ENCODE measurements at regions not wholly inside any gene's neighbourhood (a gene's known extent, or its start where the extent isn't known, plus 50 kb on each side); places are given as distances from the start of the nearest gene placed in this dataset.

DNA sequence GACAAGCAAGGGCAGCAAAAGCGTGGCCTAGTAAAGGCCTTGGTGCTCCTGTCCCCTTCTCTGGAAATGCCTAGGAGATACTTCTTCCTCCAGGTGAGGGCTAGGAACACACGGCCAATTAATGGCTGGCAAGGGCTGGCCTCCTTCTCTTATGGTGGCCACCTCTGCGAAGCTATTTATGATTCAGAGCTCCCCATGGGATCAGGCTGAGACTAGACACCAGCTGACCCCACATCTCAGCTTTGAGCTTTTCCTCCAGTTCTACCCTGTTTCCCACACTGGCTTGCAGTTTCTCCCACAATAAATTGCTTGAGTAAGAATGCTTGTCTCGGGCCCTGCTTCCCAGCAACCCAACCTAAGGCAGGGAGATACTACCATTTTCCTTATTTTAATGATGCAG, 53.7 kb downstream of the CAMK2N1 start:
- H3K9ac ChIP-seq (ENCODE audit: low read length) = no peak overlapping the region
- DNase-seq (ENCODE audit: low read depth) = no peak
- no peaks in the 10 kb centered on the region for H3K36me3 ChIP-seq (ENCODE audit: control insufficient read depth, insufficient read depth, low read length, severe bottlenecking)
- no peaks in the 10 kb centered on the region for H3K9me3 ChIP-seq (ENCODE audit: control insufficient read depth, low read length)
- no peaks in the 10 kb centered on the region for H3K4me1 ChIP-seq (ENCODE audit: control insufficient read depth, insufficient read depth, low read length)
- peaks cover 45% of the 10 kb centered on the region for H3K27me3 ChIP-seq (replicated peaks; ENCODE audit: control insufficient read depth, insufficient read depth, low read length)
- H3K4me3 ChIP-seq (ENCODE audit: low read length) = no peak overlapping the region

DNA sequence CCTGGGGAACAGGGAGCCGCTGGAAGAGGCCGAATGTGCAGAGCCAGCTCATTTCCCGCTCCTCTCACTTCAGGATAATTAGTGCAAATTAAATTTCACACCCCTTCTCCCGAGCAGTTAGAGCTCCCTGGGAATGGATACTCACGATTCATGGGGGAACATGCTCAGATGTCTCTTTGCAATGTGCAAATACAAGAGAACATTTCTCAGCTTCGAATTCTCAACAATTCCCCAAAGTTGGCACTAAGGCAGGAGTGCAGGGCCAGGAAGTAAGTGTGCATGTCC, 54.9 kb downstream of the CAMK2N1 start:
- Histone ChIP-seq H3K9me3 (ENCODE audit: control insufficient read depth, low read length) (no peaks in the 10 kb centered on the region), H3K4me3 (ENCODE audit: low read length) (no peak overlapping the region), H3K9ac (ENCODE audit: low read length) (no peak overlapping the region), H3K36me3 (ENCODE audit: control insufficient read depth, insufficient read depth, low read length, severe bottlenecking) (no peaks in the 10 kb centered on the region), H3K4me1 (ENCODE audit: control insufficient read depth, insufficient read depth, low read length) (peaks cover 5% of the 10 kb centered on the region), H3K27me3 (replicated peaks; ENCODE audit: control insufficient read depth, insufficient read depth, low read length) (peaks cover 37% of the 10 kb centered on the region)
- no peak for DNase-seq (ENCODE audit: low read depth)

DNA sequence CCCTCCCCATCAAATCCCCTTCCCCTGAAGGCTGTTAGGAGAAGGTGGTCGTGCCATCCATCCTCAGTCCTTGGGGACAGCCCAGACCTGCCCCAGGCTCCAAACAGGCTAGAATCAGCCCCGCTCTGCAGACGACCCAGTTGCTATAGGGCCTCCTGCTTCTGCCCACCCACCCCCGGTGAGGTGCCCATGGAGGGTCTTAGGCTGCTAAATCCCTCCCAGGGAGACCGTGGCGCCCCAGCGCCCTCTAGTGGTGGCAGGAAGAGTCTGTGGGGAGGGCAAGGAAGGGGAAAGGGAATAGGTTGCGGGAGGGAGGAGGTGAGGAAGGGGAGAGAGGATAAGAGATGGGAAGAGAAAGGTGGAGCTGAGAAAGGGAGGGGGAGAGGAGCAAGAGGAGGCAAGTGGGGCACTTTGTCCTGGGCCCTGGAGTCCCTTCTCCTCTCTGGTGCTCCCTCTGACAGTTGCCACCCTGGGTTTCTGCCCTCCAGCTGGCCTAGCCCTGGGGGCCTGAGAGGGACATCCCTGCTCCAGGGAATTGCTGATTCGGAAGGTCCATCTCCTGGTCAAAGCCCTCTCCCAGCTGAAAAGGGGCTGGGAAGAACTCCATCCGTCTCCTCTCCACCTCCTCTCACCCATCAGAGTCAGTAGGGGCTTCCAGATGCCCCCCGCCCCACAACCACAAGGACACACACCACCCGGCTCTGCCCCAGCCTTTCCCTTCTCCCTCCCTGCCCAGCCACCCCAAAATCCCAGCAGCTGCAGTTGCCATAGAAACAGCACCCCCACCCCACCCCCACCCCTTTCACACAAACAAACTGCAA, 55.4 kb downstream of the CAMK2N1 start:
- Histone ChIP-seq H3K9ac (ENCODE audit: low read length) (no peak overlapping the region), H3K4me1 (ENCODE audit: control insufficient read depth, insufficient read depth, low read length) (peaks cover 5% of the 10 kb centered on the region), H3K4me3 (ENCODE audit: low read length) (no peak overlapping the region), H3K27me3 (replicated peaks; ENCODE audit: control insufficient read depth, insufficient read depth, low read length) (peaks cover 32% of the 10 kb centered on the region), H3K36me3 (ENCODE audit: control insufficient read depth, insufficient read depth, low read length, severe bottlenecking) (no peaks in the 10 kb centered on the region), H3K9me3 (ENCODE audit: control insufficient read depth, low read length) (peaks cover 4% of the 10 kb centered on the region)
- DNase-seq (ENCODE audit: low read depth) = peak; percentile 29

DNA sequence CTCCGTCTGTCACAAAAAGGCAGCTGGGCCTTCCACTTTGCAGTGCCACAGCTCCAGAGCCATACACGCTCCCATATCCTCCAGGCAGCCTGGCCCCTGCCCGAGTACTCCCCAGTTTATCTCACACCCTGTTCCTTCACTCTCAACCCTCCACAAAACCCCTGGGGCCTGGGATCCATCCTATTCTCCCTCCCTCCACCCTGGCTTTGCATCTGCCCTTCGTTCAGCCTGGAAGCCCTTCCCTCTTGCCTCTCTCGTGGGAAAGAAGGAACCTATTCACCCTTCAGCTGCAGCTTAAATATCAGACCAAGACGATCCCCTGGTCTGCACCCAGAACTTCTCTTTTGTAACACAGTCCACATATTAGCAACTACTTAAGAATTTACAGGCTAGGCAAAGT, 56.7 kb downstream of the CAMK2N1 start:
- no peaks in the 10 kb centered on the region for H3K36me3 ChIP-seq (ENCODE audit: control insufficient read depth, insufficient read depth, low read length, severe bottlenecking)
- peaks cover 22% of the 10 kb centered on the region for H3K27me3 ChIP-seq (replicated peaks; ENCODE audit: control insufficient read depth, insufficient read depth, low read length)
- no peak overlapping the region for H3K4me3 ChIP-seq (ENCODE audit: low read length)
- H3K4me1 ChIP-seq (ENCODE audit: control insufficient read depth, insufficient read depth, low read length) = peaks cover 5% of the 10 kb centered on the region
- DNase-seq (ENCODE audit: low read depth) = no peak
- H3K9ac ChIP-seq (ENCODE audit: low read length) = no peak overlapping the region
- H3K9me3 ChIP-seq (ENCODE audit: control insufficient read depth, low read length) = peaks cover 16% of the 10 kb centered on the region

DNA sequence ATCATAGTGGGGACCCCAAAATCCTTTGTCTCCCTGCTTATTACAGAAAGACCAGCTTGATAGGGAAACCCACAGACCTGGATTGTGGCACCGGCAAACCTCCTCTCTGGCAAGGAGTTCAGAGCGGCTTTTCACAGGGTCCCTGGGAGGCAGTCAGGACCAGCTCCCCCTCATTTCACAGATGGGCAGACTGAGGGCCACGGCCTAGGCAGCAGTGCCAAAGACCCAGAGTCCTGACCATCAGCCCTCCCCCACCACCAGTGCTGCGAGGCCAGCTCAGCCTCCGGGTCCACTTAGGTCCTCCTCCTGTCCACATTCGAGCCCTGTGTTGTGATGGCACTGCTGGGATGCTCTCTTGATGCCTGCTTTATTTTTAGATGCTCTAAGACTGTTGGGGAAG, 57.2 kb downstream of the CAMK2N1 start:
- no peak for DNase-seq (ENCODE audit: low read depth)
- H3K36me3 ChIP-seq (ENCODE audit: control insufficient read depth, insufficient read depth, low read length, severe bottlenecking) = no peaks in the 10 kb centered on the region
- H3K4me3 ChIP-seq (ENCODE audit: low read length) = no peak overlapping the region
- H3K4me1 ChIP-seq (ENCODE audit: control insufficient read depth, insufficient read depth, low read length) = peaks cover 5% of the 10 kb centered on the region
- no peak overlapping the region for H3K9ac ChIP-seq (ENCODE audit: low read length)
- H3K27me3 ChIP-seq (replicated peaks; ENCODE audit: control insufficient read depth, insufficient read depth, low read length) = peaks cover 20% of the 10 kb centered on the region
- peaks cover 21% of the 10 kb centered on the region for H3K9me3 ChIP-seq (ENCODE audit: control insufficient read depth, low read length)

DNA sequence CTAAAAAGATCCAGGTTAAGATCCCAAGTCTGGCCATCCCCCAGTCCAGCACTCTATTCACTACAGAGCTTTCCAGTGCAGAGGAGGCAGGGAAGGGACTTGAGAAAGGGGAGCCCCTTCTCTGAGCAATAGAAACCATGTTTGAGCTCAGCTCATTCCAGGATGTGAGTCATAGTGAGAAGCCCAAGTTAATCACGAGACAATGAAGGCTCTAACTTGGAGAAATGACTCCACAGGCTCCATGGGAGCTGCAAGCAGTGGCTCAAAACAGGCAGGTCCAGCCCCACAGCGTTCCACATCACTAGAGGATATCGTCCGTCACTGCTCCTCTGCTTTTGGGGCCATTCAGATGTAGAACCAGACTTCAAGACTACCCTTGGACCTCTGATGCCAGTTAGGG, 59.1 kb downstream of the CAMK2N1 start:
- H3K9ac ChIP-seq (ENCODE audit: low read length) = no peak overlapping the region
- no peak overlapping the region for H3K4me3 ChIP-seq (ENCODE audit: low read length)
- H3K4me1 ChIP-seq (ENCODE audit: control insufficient read depth, insufficient read depth, low read length) = peaks cover 5% of the 10 kb centered on the region
- H3K9me3 ChIP-seq (ENCODE audit: control insufficient read depth, low read length) = peaks cover 40% of the 10 kb centered on the region
- H3K36me3 ChIP-seq (ENCODE audit: control insufficient read depth, insufficient read depth, low read length, severe bottlenecking) = no peaks in the 10 kb centered on the region
- peaks cover 7% of the 10 kb centered on the region for H3K27me3 ChIP-seq (replicated peaks; ENCODE audit: control insufficient read depth, insufficient read depth, low read length)
- DNase-seq (ENCODE audit: low read depth) = peak; percentile 51

DNA sequence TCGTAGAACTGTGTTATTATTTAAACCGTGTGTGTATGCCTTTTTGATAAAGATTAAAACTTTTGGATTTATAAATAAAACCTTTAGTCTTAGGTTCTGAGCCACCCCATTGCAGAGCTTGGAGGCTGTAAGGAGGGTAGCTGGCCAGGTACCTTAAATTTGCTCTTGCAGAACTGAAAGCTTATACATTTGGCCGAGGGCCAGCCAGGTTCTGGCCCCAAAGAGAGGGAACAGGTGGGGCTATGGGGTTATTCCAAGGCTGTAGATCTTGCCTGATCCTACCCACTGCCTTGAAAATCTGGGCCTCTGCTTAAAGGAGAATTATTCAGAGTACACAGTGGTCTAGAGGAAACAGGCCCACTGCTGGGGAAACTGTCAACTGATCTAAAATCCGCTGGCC, 59.6 kb downstream of the CAMK2N1 start:
- Histone ChIP-seq H3K27me3 (replicated peaks; ENCODE audit: control insufficient read depth, insufficient read depth, low read length) (peaks cover 7% of the 10 kb centered on the region), H3K4me1 (ENCODE audit: control insufficient read depth, insufficient read depth, low read length) (peaks cover 5% of the 10 kb centered on the region), H3K36me3 (ENCODE audit: control insufficient read depth, insufficient read depth, low read length, severe bottlenecking) (no peaks in the 10 kb centered on the region), H3K9ac (ENCODE audit: low read length) (no peak overlapping the region), H3K4me3 (ENCODE audit: low read length) (no peak overlapping the region), H3K9me3 (ENCODE audit: control insufficient read depth, low read length) (peaks cover 45% of the 10 kb centered on the region)
- no peak for DNase-seq (ENCODE audit: low read depth)

DNA sequence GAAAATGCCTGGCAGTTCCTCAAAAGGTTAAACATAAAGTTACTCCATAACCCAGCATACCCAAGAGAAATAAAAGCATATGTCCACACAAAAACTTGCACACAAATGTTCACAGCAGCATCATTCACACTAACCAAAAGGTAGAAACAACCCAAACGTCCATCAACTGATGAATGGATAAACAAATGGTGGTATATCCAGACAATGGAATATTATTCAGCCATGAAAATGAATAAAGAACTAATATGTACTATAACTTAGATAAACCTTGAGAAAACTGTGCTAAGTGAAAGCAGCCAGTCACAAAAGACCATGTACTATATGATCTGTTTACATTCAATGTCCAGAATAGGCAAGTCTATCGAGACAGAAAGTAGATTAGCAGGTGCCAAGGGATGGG, 60.4 kb downstream of the CAMK2N1 start:
- H3K4me3 ChIP-seq (ENCODE audit: low read length) = no peak overlapping the region
- peaks cover 5% of the 10 kb centered on the region for H3K4me1 ChIP-seq (ENCODE audit: control insufficient read depth, insufficient read depth, low read length)
- H3K36me3 ChIP-seq (ENCODE audit: control insufficient read depth, insufficient read depth, low read length, severe bottlenecking) = no peaks in the 10 kb centered on the region
- no peak overlapping the region for H3K9ac ChIP-seq (ENCODE audit: low read length)
- no peak for DNase-seq (ENCODE audit: low read depth)
- peaks cover 9% of the 10 kb centered on the region for H3K27me3 ChIP-seq (replicated peaks; ENCODE audit: control insufficient read depth, insufficient read depth, low read length)
- peaks cover 53% of the 10 kb centered on the region for H3K9me3 ChIP-seq (ENCODE audit: control insufficient read depth, low read length)

DNA sequence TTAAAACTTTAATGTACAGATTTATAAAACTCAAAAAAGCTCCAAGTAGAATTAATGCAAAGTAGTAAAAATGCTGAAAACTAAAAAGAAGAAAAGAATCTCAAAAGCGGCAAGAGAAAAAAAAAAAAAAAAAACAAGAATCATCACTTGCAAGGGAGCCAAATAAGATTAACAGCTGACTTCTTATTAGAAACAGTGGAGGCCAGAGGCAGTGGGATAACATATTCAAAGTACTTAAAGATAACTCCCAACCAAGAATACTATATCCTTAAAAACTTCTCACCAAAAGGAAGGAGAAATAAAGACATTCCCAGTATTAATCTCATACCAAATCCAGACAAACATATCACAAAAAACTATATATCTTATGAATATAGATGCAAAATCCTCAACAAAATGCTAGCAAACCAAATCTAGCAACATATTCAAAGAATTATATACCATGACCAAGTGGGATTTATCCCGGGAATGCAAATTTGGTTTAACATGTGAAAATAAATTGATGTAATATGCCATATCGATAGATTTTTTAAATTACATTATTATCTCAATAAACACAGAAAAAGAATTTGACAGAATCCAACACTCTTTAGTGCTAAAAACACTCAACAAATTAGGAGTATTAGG, 62.7 kb downstream of the CAMK2N1 start:
- no peak for DNase-seq (ENCODE audit: low read depth)

DNA sequence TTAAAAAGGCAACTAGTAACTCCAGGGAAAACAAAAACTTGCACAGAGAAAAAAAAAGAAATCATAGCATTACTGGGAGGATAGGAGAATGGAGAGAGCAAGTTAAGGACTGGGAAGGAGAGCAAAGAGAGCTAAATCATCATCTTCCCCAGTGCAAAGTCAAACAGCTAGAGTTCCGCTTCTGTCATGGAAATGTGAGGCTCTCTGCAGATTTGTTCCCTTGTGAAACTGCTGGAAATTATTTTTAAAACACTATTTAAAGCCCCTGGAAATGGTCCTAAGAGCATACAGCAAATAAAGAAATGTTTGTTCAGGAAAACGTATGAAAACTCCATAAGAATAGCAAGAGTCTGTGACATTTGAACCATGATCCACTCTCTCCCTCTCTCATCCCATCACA, 64.6 kb downstream of the CAMK2N1 start:
- peaks cover 14% of the 10 kb centered on the region for H3K27me3 ChIP-seq (replicated peaks; ENCODE audit: control insufficient read depth, insufficient read depth, low read length)
- DNase-seq (ENCODE audit: low read depth) = no peak
- H3K36me3 ChIP-seq (ENCODE audit: control insufficient read depth, insufficient read depth, low read length, severe bottlenecking) = no peaks in the 10 kb centered on the region
- H3K9ac ChIP-seq (ENCODE audit: low read length) = no peak overlapping the region
- H3K9me3 ChIP-seq (ENCODE audit: control insufficient read depth, low read length) = peaks cover 53% of the 10 kb centered on the region
- peaks cover under 1% of the 10 kb centered on the region for H3K4me1 ChIP-seq (ENCODE audit: control insufficient read depth, insufficient read depth, low read length)
- no peak overlapping the region for H3K4me3 ChIP-seq (ENCODE audit: low read length)

More for the DNA sequence above, 62.7 kb downstream of the CAMK2N1 start:
- Histone ChIP-seq H3K27me3 (replicated peaks; ENCODE audit: control insufficient read depth, insufficient read depth, low read length) (peaks cover 14% of the 10 kb centered on the region), H3K4me3 (ENCODE audit: low read length) (peak overlapping the region; percentile 24), H3K9me3 (ENCODE audit: control insufficient read depth, low read length) (peaks cover 53% of the 10 kb centered on the region), H3K9ac (ENCODE audit: low read length) (no peak overlapping the region), H3K36me3 (ENCODE audit: control insufficient read depth, insufficient read depth, low read length, severe bottlenecking) (no peaks in the 10 kb centered on the region), H3K4me1 (ENCODE audit: control insufficient read depth, insufficient read depth, low read length) (peaks cover 5% of the 10 kb centered on the region)

DNA sequence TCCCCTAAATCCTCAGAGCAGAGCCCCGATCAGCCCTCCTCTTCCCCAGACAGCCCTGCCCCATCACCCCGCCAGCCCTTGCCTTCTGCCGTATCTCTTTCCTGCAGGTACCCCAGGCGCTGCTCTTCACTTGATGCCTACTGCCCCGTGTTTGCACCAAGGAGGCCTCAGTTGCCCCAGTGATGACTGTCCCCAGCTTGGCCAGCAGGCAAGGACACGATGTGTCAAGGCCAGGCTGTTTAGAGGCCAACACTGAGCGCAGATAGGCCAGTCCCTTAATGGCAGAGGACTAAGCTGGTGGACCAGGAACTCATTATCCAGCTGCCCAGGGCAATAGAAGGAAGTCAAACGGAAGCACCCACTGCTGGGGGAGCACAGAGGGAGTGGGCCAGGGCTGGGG, 68.4 kb downstream of the CAMK2N1 start:
- no peak for DNase-seq (ENCODE audit: low read depth)
- Histone ChIP-seq H3K36me3 (ENCODE audit: control insufficient read depth, insufficient read depth, low read length, severe bottlenecking) (no peaks in the 10 kb centered on the region), H3K4me1 (ENCODE audit: control insufficient read depth, insufficient read depth, low read length) (no peaks in the 10 kb centered on the region), H3K27me3 (replicated peaks; ENCODE audit: control insufficient read depth, insufficient read depth, low read length) (peaks cover 14% of the 10 kb centered on the region), H3K4me3 (ENCODE audit: low read length) (no peak overlapping the region), H3K9ac (ENCODE audit: low read length) (no peak overlapping the region), H3K9me3 (ENCODE audit: control insufficient read depth, low read length) (peaks cover 20% of the 10 kb centered on the region)

All from adipocyte (in vitro differentiated cells).